ENCODE measurements at regions not wholly inside any gene's neighbourhood (a gene's known extent, or its start where the extent isn't known, plus 50 kb on each side); places are given as distances from the start of the nearest gene placed in this dataset.

GRCh38 chr1:185585770-185586169, 148.4 kb upstream of the HMCN1 start (continued):
- TF ChIP-seq, protein P1, sequence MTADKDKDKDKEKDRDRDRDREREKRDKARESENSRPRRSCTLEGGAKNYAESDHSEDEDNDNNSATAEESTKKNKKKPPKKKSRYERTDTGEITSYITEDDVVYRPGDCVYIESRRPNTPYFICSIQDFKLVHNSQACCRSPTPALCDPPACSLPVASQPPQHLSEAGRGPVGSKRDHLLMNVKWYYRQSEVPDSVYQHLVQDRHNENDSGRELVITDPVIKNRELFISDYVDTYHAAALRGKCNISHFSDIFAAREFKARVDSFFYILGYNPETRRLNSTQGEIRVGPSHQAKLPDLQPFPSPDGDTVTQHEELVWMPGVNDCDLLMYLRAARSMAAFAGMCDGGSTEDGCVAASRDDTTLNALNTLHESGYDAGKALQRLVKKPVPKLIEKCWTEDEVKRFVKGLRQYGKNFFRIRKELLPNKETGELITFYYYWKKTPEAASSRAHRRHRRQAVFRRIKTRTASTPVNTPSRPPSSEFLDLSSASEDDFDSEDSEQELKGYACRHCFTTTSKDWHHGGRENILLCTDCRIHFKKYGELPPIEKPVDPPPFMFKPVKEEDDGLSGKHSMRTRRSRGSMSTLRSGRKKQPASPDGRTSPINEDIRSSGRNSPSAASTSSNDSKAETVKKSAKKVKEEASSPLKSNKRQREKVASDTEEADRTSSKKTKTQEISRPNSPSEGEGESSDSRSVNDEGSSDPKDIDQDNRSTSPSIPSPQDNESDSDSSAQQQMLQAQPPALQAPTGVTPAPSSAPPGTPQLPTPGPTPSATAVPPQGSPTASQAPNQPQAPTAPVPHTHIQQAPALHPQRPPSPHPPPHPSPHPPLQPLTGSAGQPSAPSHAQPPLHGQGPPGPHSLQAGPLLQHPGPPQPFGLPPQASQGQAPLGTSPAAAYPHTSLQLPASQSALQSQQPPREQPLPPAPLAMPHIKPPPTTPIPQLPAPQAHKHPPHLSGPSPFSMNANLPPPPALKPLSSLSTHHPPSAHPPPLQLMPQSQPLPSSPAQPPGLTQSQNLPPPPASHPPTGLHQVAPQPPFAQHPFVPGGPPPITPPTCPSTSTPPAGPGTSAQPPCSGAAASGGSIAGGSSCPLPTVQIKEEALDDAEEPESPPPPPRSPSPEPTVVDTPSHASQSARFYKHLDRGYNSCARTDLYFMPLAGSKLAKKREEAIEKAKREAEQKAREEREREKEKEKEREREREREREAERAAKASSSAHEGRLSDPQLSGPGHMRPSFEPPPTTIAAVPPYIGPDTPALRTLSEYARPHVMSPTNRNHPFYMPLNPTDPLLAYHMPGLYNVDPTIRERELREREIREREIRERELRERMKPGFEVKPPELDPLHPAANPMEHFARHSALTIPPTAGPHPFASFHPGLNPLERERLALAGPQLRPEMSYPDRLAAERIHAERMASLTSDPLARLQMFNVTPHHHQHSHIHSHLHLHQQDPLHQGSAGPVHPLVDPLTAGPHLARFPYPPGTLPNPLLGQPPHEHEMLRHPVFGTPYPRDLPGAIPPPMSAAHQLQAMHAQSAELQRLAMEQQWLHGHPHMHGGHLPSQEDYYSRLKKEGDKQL (CRISPR knock-in tag; IDR thresholded peaks at IDR 0.05; ENCODE audit: low read depth), result peak; percentile 54; the same call in 1 of the 2 replicates
- TF ChIP-seq ZNF337 (CRISPR knock-in tag; IDR thresholded peaks at IDR 0.05; ENCODE audit: borderline replicate concordance, low read depth) (no peak), TBX3 (IDR thresholded peaks at IDR 0.05; ENCODE audit: borderline replicate concordance) (peak; percentile 50; the same call in 1 of the 2 replicates), ZNF280B (CRISPR knock-in tag; IDR thresholded peaks at IDR 0.05; ENCODE audit: borderline replicate concordance) (0 out of 2 replicates have a peak, but pooled peaks have one; percentile 44), HMG20A (CRISPR knock-in tag; IDR thresholded peaks at IDR 0.05; ENCODE audit: borderline replicate concordance) (peak; percentile 87; the same call in 1 of the 2 replicates), HNF1A (IDR thresholded peaks at IDR 0.05; ENCODE audit: low read depth) (peak; percentile 40; the same call in 1 of the 2 replicates), HNF1A (CRISPR knock-in tag; IDR thresholded peaks at IDR 0.05; ENCODE audit: borderline replicate concordance) (peak; percentile 33; the same call in 1 of the 2 replicates), TMF1 (CRISPR knock-in tag; IDR thresholded peaks at IDR 0.05; ENCODE audit: low read depth) (no peak), MYNN (CRISPR knock-in tag; IDR thresholded peaks at IDR 0.05; ENCODE audit: low read depth) (no peak), JUND (CRISPR knock-in tag; IDR thresholded peaks at IDR 0.05) (no peak), ZNF672 (CRISPR knock-in tag; IDR thresholded peaks at IDR 0.05) (no peak)
- TF ChIP-seq, protein P2, sequence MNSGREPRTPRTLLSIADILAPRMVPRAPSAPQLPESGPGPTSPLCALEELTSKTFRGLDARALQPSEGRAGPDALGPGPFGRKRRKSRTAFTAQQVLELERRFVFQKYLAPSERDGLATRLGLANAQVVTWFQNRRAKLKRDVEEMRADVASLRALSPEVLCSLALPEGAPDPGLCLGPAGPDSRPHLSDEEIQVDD (CRISPR knock-in tag; IDR thresholded peaks at IDR 0.05; ENCODE audit: borderline replicate concordance), result no peak
- TF ChIP-seq, protein P3, sequence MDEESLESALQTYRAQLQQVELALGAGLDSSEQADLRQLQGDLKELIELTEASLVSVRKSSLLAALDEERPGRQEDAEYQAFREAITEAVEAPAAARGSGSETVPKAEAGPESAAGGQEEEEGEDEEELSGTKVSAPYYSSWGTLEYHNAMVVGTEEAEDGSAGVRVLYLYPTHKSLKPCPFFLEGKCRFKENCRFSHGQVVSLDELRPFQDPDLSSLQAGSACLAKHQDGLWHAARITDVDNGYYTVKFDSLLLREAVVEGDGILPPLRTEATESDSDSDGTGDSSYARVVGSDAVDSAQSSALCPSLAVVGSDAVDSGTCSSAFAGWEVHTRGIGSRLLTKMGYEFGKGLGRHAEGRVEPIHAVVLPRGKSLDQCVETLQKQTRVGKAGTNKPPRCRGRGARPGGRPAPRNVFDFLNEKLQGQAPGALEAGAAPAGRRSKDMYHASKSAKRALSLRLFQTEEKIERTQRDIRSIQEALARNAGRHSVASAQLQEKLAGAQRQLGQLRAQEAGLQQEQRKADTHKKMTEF (CRISPR knock-in tag; IDR thresholded peaks at IDR 0.05), result peak; percentile 55; the same call in 1 of the 2 replicates
